HCT116 (cell line): ENCODE measurements at regions not wholly inside any gene's neighbourhood (a gene's known extent, or its start where the extent isn't known, plus 50 kb on each side); places are given as distances from the start of the nearest gene placed in this dataset.

Experiments
- ATAC-seq: fragments of 200-7000 bp; cut with Tn5 transposase; 2 replicates; pipeline ENCODE4 v1.9.1; 2020; ENCODE audit warnings: mild to moderate bottlenecking, moderate library complexity
- BruUV-seq: library from RNA; stranded (reverse); fragments of 400-500 nt; replicated peaks from 2 replicates; lab custom pipeline; 2021; lab: Mats Ljungman, UMichigan
- CTCF ChIA-PET: fragments of 300-600 bp; sonication (Branson Sonifier 250); formaldehyde crosslinking; loops from one replicate; lab custom pipeline; 2021; ENCODE audit warnings: antibody characterized with exemption; lab: Charles Lee
- POLR2A ChIA-PET: fragments of 300-600, 350-600 bp; sonication (Branson Sonifier 250); formaldehyde crosslinking; loops from one replicate; lab custom pipeline; 2021; ENCODE audit warnings: antibody characterized with exemption; lab: Charles Lee
- RAD21 ChIA-PET, 2 experiments: fragments of 300-600 bp; sonication (Branson Sonifier 250); formaldehyde crosslinking; loops; one replicate each; lab custom pipeline; 2023; ENCODE audit warnings: low total read pairs in 2 of 2; ENCODE audit not compliant: uncharacterized antibody in 2 of 2, unreplicated experiment in 2 of 2, low non-redundant PET in 1 of 2; lab: Charles Lee
- DNase-seq: peaks from one replicate; pipeline ENCODE4 v3.0.0-alpha.2; 2010; ENCODE audit warnings: low read depth, low spot score
- H2AFZ ChIP-seq: fragments of 200-600 bp; shearing (Covaris generic), sonication (generic); 2 replicates; pipeline ENCODE4 v1.6.1; 2017; ENCODE audit warnings: low read depth, mixed run types, mixed read lengths, antibody characterized with exemption, low read length; ENCODE audit not compliant: poor library complexity, severe bottlenecking
- H3K27ac ChIP-seq: 2 replicates; pipeline ENCODE4 v1.5.1; 2012; ENCODE audit warnings: low read depth, low read length
- H3K27me3 ChIP-seq: fragments of 200-600 bp; sonication (generic); 2 replicates; pipeline ENCODE4 v1.6.1; 2016; ENCODE audit warnings: mixed run types, low read length, mixed read lengths; ENCODE audit not compliant: insufficient read depth
- H3K36me3 ChIP-seq, 2 experiments: fragments of 200-500 bp in 1 of 2; fragments of 200-600 bp in 1 of 2; sonication (Bioruptor generic) in 1 of 2; sonication (generic) in 1 of 2; 2 replicates each; pipeline versions ENCODE4 v1.5.1 to v1.6.1; 2014 to 2016; ENCODE audit warnings: low read length in 2 of 2, inconsistent platforms in 1 of 2, mixed read lengths in 1 of 2, mixed run types in 1 of 2; ENCODE audit not compliant: insufficient read depth in 2 of 2, control insufficient read depth in 1 of 2
- H3K4me1 ChIP-seq, 2 experiments: fragments of 200-600 bp in 1 of 2; sonication (generic) in 1 of 2; 2 replicates each; pipeline versions ENCODE4 v1.5.1 to v1.6.1; 2012 to 2017; ENCODE audit warnings: low read length in 2 of 2, inconsistent platforms in 1 of 2, mild to moderate bottlenecking in 1 of 2, mixed read lengths in 1 of 2, mixed run types in 1 of 2, moderate library complexity in 1 of 2; ENCODE audit not compliant: insufficient read depth in 2 of 2, control insufficient read depth in 1 of 2
- H3K4me2 ChIP-seq: fragments of 200-600 bp; sonication (generic); 2 replicates; pipeline ENCODE4 v1.6.1; 2017; ENCODE audit warnings: mixed run types, low read length, mixed read lengths
- H3K4me3 ChIP-seq, 2 experiments: fragments of 200-600 bp in 1 of 2; sonication (generic) in 1 of 2; replicated peaks in 1 of 2; 2 replicates each; pipeline ENCODE4 v1.5.1; 2011 to 2016; ENCODE audit warnings: low read length in 2 of 2, control low read depth in 1 of 2, low read depth in 1 of 2, mild to moderate bottlenecking in 1 of 2, mixed read lengths in 1 of 2, mixed run types in 1 of 2
- H3K79me2 ChIP-seq: fragments of 200-600 bp; sonication (generic); 2 replicates; pipeline ENCODE4 v1.6.1; 2017; ENCODE audit warnings: mild to moderate bottlenecking, mixed run types, low read length, moderate library complexity, mixed read lengths; ENCODE audit not compliant: insufficient read depth
- H3K9ac ChIP-seq: fragments of 200-600 bp; sonication (generic); 2 replicates; pipeline ENCODE4 v1.6.1; 2016; ENCODE audit warnings: low read length, mixed read lengths
- H3K9me2 ChIP-seq: fragments of 200-600 bp; sonication (generic), shearing (Covaris generic); 2 replicates; pipeline ENCODE4 v1.6.1; 2017; ENCODE audit warnings: mixed run types, mild to moderate bottlenecking, moderate library complexity; ENCODE audit not compliant: insufficient read depth
- H3K9me3 ChIP-seq, 2 experiments: fragments of 200-500 bp in 1 of 2; fragments of 200-600 bp in 1 of 2; sonication (Bioruptor generic) in 1 of 2; sonication (generic) in 1 of 2; 2 replicates each; pipeline ENCODE4 v1.6.1; 2014 to 2017; ENCODE audit warnings: low read length in 2 of 2, mixed read lengths in 2 of 2, inconsistent platforms in 1 of 2, low read depth in 1 of 2, mild to moderate bottlenecking in 1 of 2, mixed run types in 1 of 2, moderate library complexity in 1 of 2; ENCODE audit not compliant: control insufficient read depth in 1 of 2, insufficient read depth in 1 of 2
- H4K20me1 ChIP-seq: fragments of 200-600 bp; sonication (generic), shearing (Covaris generic); 2 replicates; pipeline ENCODE4 v1.6.1; 2017; ENCODE audit warnings: mixed run types, mild to moderate bottlenecking, moderate library complexity; ENCODE audit not compliant: insufficient read depth
- ATF3 ChIP-seq: IDR thresholded peaks from 2 replicates; pipeline ENCODE4 v1.6.1; 2012
- CBX3 ChIP-seq: IDR thresholded peaks from 2 replicates; pipeline ENCODE4 v1.6.1; 2012; ENCODE audit warnings: low read depth
- CEBPB ChIP-seq: IDR thresholded peaks from 2 replicates; pipeline ENCODE4 v1.6.1; 2012; ENCODE audit warnings: low read depth
- EZH2 ChIP-seq: fragments of 200-600 bp; sonication (generic); IDR thresholded peaks from 2 replicates; pipeline ENCODE4 v1.6.1; 2017; ENCODE audit warnings: antibody characterized with exemption, mixed run types
- FOSL1 ChIP-seq: IDR thresholded peaks from 2 replicates; pipeline ENCODE4 v1.6.1; 2012; ENCODE audit warnings: low read depth
- JUND ChIP-seq: IDR thresholded peaks from 2 replicates; pipeline ENCODE4 v1.6.1; 2012
- RAD21 ChIP-seq: IDR thresholded peaks from 2 replicates; pipeline ENCODE4 v1.6.1; 2012; ENCODE audit warnings: low read depth, mild to moderate bottlenecking
- REST ChIP-seq: IDR thresholded peaks from 2 replicates; pipeline ENCODE4 v1.6.1; 2012; ENCODE audit warnings: low read depth
- SP1 ChIP-seq: IDR thresholded peaks from 2 replicates; pipeline ENCODE4 v1.6.1; 2012; ENCODE audit warnings: low read depth
- SRF ChIP-seq: IDR thresholded peaks from 2 replicates; pipeline ENCODE4 v1.6.1; 2012; ENCODE audit warnings: low read depth
- TCF7L2 ChIP-seq: IDR thresholded peaks from 2 replicates; pipeline ENCODE4 v1.7.0; 2011; ENCODE audit warnings: borderline replicate concordance, inconsistent platforms; ENCODE audit not compliant: insufficient read depth, insufficient read length; ENCODE audit errors: extremely low read depth
- ZBTB33 ChIP-seq: IDR thresholded peaks from 2 replicates; pipeline ENCODE4 v1.6.1; 2011; ENCODE audit warnings: mild to moderate bottlenecking, low read length, moderate library complexity; ENCODE audit not compliant: insufficient replicate concordance; ENCODE audit errors: extremely low read depth
- ZNF274 ChIP-seq: fragments of 200-500 bp; sonication (Bioruptor generic); IDR thresholded peaks from 2 replicates; pipeline ENCODE4 v1.6.1; 2014; ENCODE audit warnings: mild to moderate bottlenecking, low read depth, low read length, inconsistent platforms
- intact Hi-C: fragments of 100-400 bp; cut with micrococcal nuclease; formaldehyde crosslinking; loops from 2 replicates; pipeline ENCODE4 v1.10.0; 2022

GRCh38 chr3:87333393-87333892, 57.1 kb upstream of the POU1F1 start:
- H3K36me3 ChIP-seq: no peaks in the 10 kb centered on the region
- H4K20me1 ChIP-seq: no peaks in the 10 kb centered on the region
- CTCF ChIA-PET: interaction anchor here (1.0 to 2.0 kb wide), 2 partner anchors 17 to 672 kb away, joined by 3 to 9 read pairs; no protein-coding TSS in a partner anchor
- TF ChIP-seq JUND (peak; percentile 75), TCF7L2 (peak; percentile 78), ZNF274 (no peak), CBX3 (peak; percentile 50; the same call in 1 of the 2 replicates), SP1 (peak; percentile 66; the same call in 1 of the 2 replicates), EZH2 (no peak), ZBTB33 (no peak), CEBPB (peak; percentile 52; the same call in 1 of the 2 replicates), SRF (peak; percentile 43; the same call in 1 of the 2 replicates), REST (no peak), FOSL1 (peak; percentile 80), ATF3 (no peak), RAD21 (no peak)
- peak; percentile 79 for DNase-seq
- H3K9ac ChIP-seq: 0 out of 2 replicates have a peak overlapping the region, but pooled peaks have one; percentile 6
- intact Hi-C loops: no loop called here
- H3K9me3 ChIP-seq: no peaks in the 10 kb centered on the region
- no peaks in the 10 kb centered on the region for H3K27me3 ChIP-seq
- H3K27ac ChIP-seq: peak overlapping the region; percentile 61
- RAD21 ChIA-PET: no interaction called here
- peak overlapping the region; percentile 70 for H3K4me2 ChIP-seq
- ATAC-seq: peak; percentile 96
- no peaks in the 10 kb centered on the region for H3K9me2 ChIP-seq
- no TSS peak for BruUV-seq
- H3K4me1 ChIP-seq: peaks cover 24 to 32% of the 10 kb centered on the region in 2 experiments
- H3K79me2 ChIP-seq: no peaks in the 10 kb centered on the region
- H3K4me3 ChIP-seq: peak overlapping the region in 1 of 2 experiments; percentile 27; a peak in 2 of 4 replicates
- H2AFZ ChIP-seq: peak overlapping the region; percentile 84
- POLR2A ChIA-PET: no interaction called here
